Glomerular endothelial cell (primary cell): ENCODE measurements at regions not wholly inside any gene's neighbourhood (a gene's known extent, or its start where the extent isn't known, plus 50 kb on each side); places are given as distances from the start of the nearest gene placed in this dataset.
"Not testable (repeated sequence)": the region's sequence is repeated elsewhere in the genome, so short reads cannot be mapped to it uniquely, and the experiment has no call there.

Source experiments
- DNase-seq: peaks from one replicate; pipeline ENCODE4 v3.0.0-alpha.2; 2011; ENCODE audit warnings: low read depth, low spot score; ENCODE audit errors: extremely low read depth

GRCh38 chr1:199918196-199918769 is 109.2 kb upstream of the NR5A2 start:
- no peak for DNase-seq

- DNase-seq: no peak
Observed at GRCh38 chr1:199920635-199921034, 106.9 kb upstream of the NR5A2 start.

GRCh38 chr1:199929556-199929955 is 98.0 kb upstream of the NR5A2 start:
- no peak for DNase-seq

GRCh38 chr1:199930067-199930466 is 97.4 kb upstream of the NR5A2 start:
- DNase-seq: not testable (repeated sequence)

GRCh38 chr1:199931666-199932377 is 95.7 kb upstream of the NR5A2 start:
- no peak for DNase-seq

GRCh38 chr1:199932462-199932861 is 95.0 kb upstream of the NR5A2 start:
- no peak for DNase-seq

- no peak for DNase-seq
Observed at GRCh38 chr1:199936441-199936840, 91.1 kb upstream of the NR5A2 start.

GRCh38 chr1:199937161-199937560 is 90.3 kb upstream of the NR5A2 start:
- DNase-seq: no peak

- no peak for DNase-seq
Observed at GRCh38 chr1:199937661-199938060, 89.8 kb upstream of the NR5A2 start.

GRCh38 chr1:199944986-199945385 is 82.5 kb upstream of the NR5A2 start:
- no peak for DNase-seq

- DNase-seq: no peak
Observed at GRCh38 chr1:199945591-199945990, 81.9 kb upstream of the NR5A2 start.

- DNase-seq: no peak
Observed at GRCh38 chr1:199946305-199947155, 81.0 kb upstream of the NR5A2 start.

GRCh38 chr1:199948587-199949280 is 78.8 kb upstream of the NR5A2 start:
- DNase-seq: no peak

- not testable (repeated sequence) for DNase-seq
Observed at GRCh38 chr1:199951005-199951404, 76.5 kb upstream of the NR5A2 start.

GRCh38 chr1:199953651-199954050 is 73.9 kb upstream of the NR5A2 start:
- no peak for DNase-seq

GRCh38 chr1:199954699-199955098 is 72.8 kb upstream of the NR5A2 start:
- no peak for DNase-seq

GRCh38 chr1:199955235-199955634 is 72.3 kb upstream of the NR5A2 start:
- DNase-seq: no peak

- no peak for DNase-seq
Observed at GRCh38 chr1:199956005-199956404, 71.5 kb upstream of the NR5A2 start.

GRCh38 chr1:199959033-199959774 is 68.3 kb upstream of the NR5A2 start:
- DNase-seq: no peak

GRCh38 chr1:199959775-199960110 is 67.8 kb upstream of the NR5A2 start:
- DNase-seq: no peak

- DNase-seq: no peak
Observed at GRCh38 chr1:199970125-199970524, 57.4 kb upstream of the NR5A2 start.
